Parathyroid adenoma (tissue), 2 donors: ENCODE measurements at regions not wholly inside any gene's neighbourhood (a gene's known extent, or its start where the extent isn't known, plus 50 kb on each side); places are given as distances from the start of the nearest gene placed in this dataset.

ENCODE experiments used
- H2AFZ ChIP-seq: fragments of 300-600 bp; sonication (generic); one replicate; pipeline ENCODE4 v1.7.0; 2017; ENCODE audit warnings: antibody characterized with exemption, mild to moderate bottlenecking
- H3K27ac ChIP-seq: fragments of 300-600 bp; sonication (generic); one replicate; pipeline ENCODE4 v1.7.0; 2017
- H3K27me3 ChIP-seq: fragments of 300-600 bp; sonication (generic); one replicate; pipeline ENCODE4 v1.7.0; 2017; ENCODE audit warnings: low read length; ENCODE audit not compliant: control insufficient read depth, insufficient read depth
- H3K36me3 ChIP-seq: fragments of 300-600 bp; sonication (generic); one replicate; pipeline ENCODE4 v1.7.0; 2017; ENCODE audit warnings: low read length; ENCODE audit not compliant: control insufficient read depth, insufficient read depth
- H3K4me1 ChIP-seq: fragments of 300-600 bp; sonication (generic); one replicate; pipeline ENCODE4 v1.7.0; 2017; ENCODE audit warnings: control low read depth
- H3K4me2 ChIP-seq: fragments of 300-600 bp; sonication (generic); one replicate; pipeline ENCODE4 v1.7.0; 2017; ENCODE audit warnings: low read length
- H3K4me3 ChIP-seq: fragments of 300-600 bp; sonication (generic); one replicate; pipeline ENCODE4 v1.7.0; 2017; ENCODE audit warnings: low read depth, low read length
- H3K79me2 ChIP-seq: fragments of 300-600 bp; sonication (generic); one replicate; pipeline ENCODE4 v1.7.0; 2017; ENCODE audit warnings: control low read depth
- H3K9ac ChIP-seq: fragments of 300-600 bp; sonication (generic); one replicate; pipeline ENCODE4 v1.7.0; 2017; ENCODE audit warnings: mild to moderate bottlenecking
- H3K9me3 ChIP-seq: fragments of 300-600 bp; sonication (generic); one replicate; pipeline ENCODE4 v1.7.0; 2017; ENCODE audit warnings: low read length; ENCODE audit not compliant: control insufficient read depth
- CTCF ChIP-seq: fragments of 300-600 bp; sonication (generic); IDR thresholded peaks from one replicate; pipeline ENCODE4 v1.7.0; 2017; ENCODE audit warnings: antibody characterized with exemption, mild to moderate bottlenecking
- donor health status: primary hyperparathyroidism.

GRCh38 chr12:76646366-76646765, 86.8 kb upstream of the OSBPL8 start:
- TF ChIP-seq CTCF = no peak
- Histone ChIP-seq H2AFZ (no peak overlapping the region), H3K9ac (no peak overlapping the region), H3K27me3 (no peaks in the 10 kb centered on the region), H3K4me1 (no peaks in the 10 kb centered on the region), H3K9me3 (no peaks in the 10 kb centered on the region), H3K4me2 (no peak overlapping the region), H3K27ac (no peak overlapping the region), H3K36me3 (no peaks in the 10 kb centered on the region), H3K4me3 (no peak overlapping the region), H3K79me2 (no peaks in the 10 kb centered on the region)

- H3K27ac ChIP-seq = no peak overlapping the region
- no peak for TF ChIP-seq CTCF
- H3K9ac ChIP-seq = no peak overlapping the region
- H3K36me3 ChIP-seq = no peaks in the 10 kb centered on the region
- H2AFZ ChIP-seq = no peak overlapping the region
- no peaks in the 10 kb centered on the region for H3K4me1 ChIP-seq
- H3K9me3 ChIP-seq = no peaks in the 10 kb centered on the region
- no peak overlapping the region for H3K4me3 ChIP-seq
- H3K27me3 ChIP-seq = no peaks in the 10 kb centered on the region
- no peak overlapping the region for H3K4me2 ChIP-seq
- H3K79me2 ChIP-seq = no peaks in the 10 kb centered on the region
These were observed 89.5 kb upstream of the OSBPL8 start for GRCh38 chr12:76649099-76649498.

- no peaks in the 10 kb centered on the region for H3K9me3 ChIP-seq
- no peaks in the 10 kb centered on the region for H3K79me2 ChIP-seq
- H2AFZ ChIP-seq = no peak overlapping the region
- no peak overlapping the region for H3K4me2 ChIP-seq
- no peak overlapping the region for H3K27ac ChIP-seq
- H3K27me3 ChIP-seq = no peaks in the 10 kb centered on the region
- no peaks in the 10 kb centered on the region for H3K4me1 ChIP-seq
- no peak overlapping the region for H3K4me3 ChIP-seq
- no peak overlapping the region for H3K9ac ChIP-seq
- no peaks in the 10 kb centered on the region for H3K36me3 ChIP-seq
- TF ChIP-seq CTCF = no peak
These were observed 92.8 kb upstream of the OSBPL8 start for GRCh38 chr12:76652402-76652801.

- Histone ChIP-seq H3K4me1 (no peaks in the 10 kb centered on the region), H3K27me3 (no peaks in the 10 kb centered on the region), H3K27ac (no peak overlapping the region), H3K4me3 (no peak overlapping the region), H3K4me2 (no peak overlapping the region), H3K9me3 (no peaks in the 10 kb centered on the region), H3K79me2 (no peaks in the 10 kb centered on the region), H3K9ac (no peak overlapping the region), H2AFZ (no peak overlapping the region), H3K36me3 (no peaks in the 10 kb centered on the region)
- no peak for TF ChIP-seq CTCF
These were observed 93.8 kb upstream of the OSBPL8 start for GRCh38 chr12:76653342-76653741.

GRCh38 chr12:76664731-76665130, 99.2 kb upstream of the ZDHHC17 start:
- no peak overlapping the region for H2AFZ ChIP-seq
- H3K36me3 ChIP-seq = no peaks in the 10 kb centered on the region
- no peak for TF ChIP-seq CTCF
- no peaks in the 10 kb centered on the region for H3K9me3 ChIP-seq
- no peak overlapping the region for H3K27ac ChIP-seq
- H3K27me3 ChIP-seq = no peaks in the 10 kb centered on the region
- no peaks in the 10 kb centered on the region for H3K4me1 ChIP-seq
- H3K4me3 ChIP-seq = no peak overlapping the region
- no peak overlapping the region for H3K4me2 ChIP-seq
- no peaks in the 10 kb centered on the region for H3K79me2 ChIP-seq
- H3K9ac ChIP-seq = no peak overlapping the region
